HFFc6 (cell line): ENCODE measurements at regions not wholly inside any gene's neighbourhood (a gene's known extent, or its start where the extent isn't known, plus 50 kb on each side); places are given as distances from the start of the nearest gene placed in this dataset.

Experiments used
- DNase-seq: peaks from one replicate; pipeline ENCODE4 v3.0.0-alpha.2; 2018
- H3K27ac Mint-ChIP-seq: 2 replicates; pipeline ENCODE4 v1.8.0; 2020; ENCODE audit warnings: mild to moderate bottlenecking, mixed read lengths
- H3K27me3 Mint-ChIP-seq: 2 replicates; pipeline ENCODE4 v1.8.0; 2021; ENCODE audit warnings: mild to moderate bottlenecking, moderate library complexity, mixed read lengths; ENCODE audit not compliant: insufficient read depth
- H3K36me3 Mint-ChIP-seq: 2 replicates; pipeline ENCODE4 v1.8.0; 2021; ENCODE audit warnings: low read depth, mixed read lengths
- H3K4me1 Mint-ChIP-seq: 2 replicates; pipeline ENCODE4 v1.8.0; 2020; ENCODE audit warnings: low read depth, mixed read lengths
- H3K4me3 Mint-ChIP-seq: 2 replicates; pipeline ENCODE4 v1.8.0; 2020; ENCODE audit warnings: mild to moderate bottlenecking, moderate library complexity, mixed read lengths
- H3K9me3 Mint-ChIP-seq: 2 replicates; pipeline ENCODE4 v1.8.0; 2020; ENCODE audit warnings: mild to moderate bottlenecking, mixed read lengths
- CTCF ChIP-seq: fragments of 200-600 bp; sonication (generic); IDR thresholded peaks from 2 replicates; pipeline ENCODE4 v1.5.0; 2021; ENCODE audit warnings: antibody characterized with exemption, mild to moderate bottlenecking

- H3K27ac Mint-ChIP-seq: no peak overlapping the region
- no peak for DNase-seq
- no peaks in the 10 kb centered on the region for H3K27me3 Mint-ChIP-seq
- no peaks in the 10 kb centered on the region for H3K4me1 Mint-ChIP-seq
- H3K9me3 Mint-ChIP-seq: peaks cover 9% of the 10 kb centered on the region
- no peaks in the 10 kb centered on the region for H3K36me3 Mint-ChIP-seq
- TF ChIP-seq CTCF: no peak
- H3K4me3 Mint-ChIP-seq: no peak overlapping the region
Measured at GRCh38 chr4:178696515-178696914, 1254.3 kb upstream of the AGA start.

GRCh38 chr4:178712486-178712885 is 1270.2 kb upstream of the AGA start:
- Mint-ChIP-seq H3K4me1 (no peaks in the 10 kb centered on the region), H3K27ac (no peak overlapping the region), H3K36me3 (no peaks in the 10 kb centered on the region), H3K9me3 (peaks cover 33% of the 10 kb centered on the region), H3K4me3 (no peak overlapping the region), H3K27me3 (peaks cover 2% of the 10 kb centered on the region; the same call in 1 of the 2 replicates)
- TF ChIP-seq CTCF: no peak
- DNase-seq: no peak

- no peak overlapping the region for H3K4me3 Mint-ChIP-seq
- no peak for DNase-seq
- no peaks in the 10 kb centered on the region for H3K4me1 Mint-ChIP-seq
- H3K27ac Mint-ChIP-seq: no peak overlapping the region
- no peaks in the 10 kb centered on the region for H3K27me3 Mint-ChIP-seq
- H3K36me3 Mint-ChIP-seq: no peaks in the 10 kb centered on the region
- H3K9me3 Mint-ChIP-seq: peaks cover 10% of the 10 kb centered on the region
- TF ChIP-seq CTCF: no peak
Measured at GRCh38 chr4:178738026-178738425, 1295.8 kb upstream of the AGA start.

GRCh38 chr4:178745203-178745602 is 1303.0 kb upstream of the AGA start:
- no peak for DNase-seq
- H3K4me3 Mint-ChIP-seq: no peak overlapping the region
- H3K4me1 Mint-ChIP-seq: no peaks in the 10 kb centered on the region
- no peaks in the 10 kb centered on the region for H3K27me3 Mint-ChIP-seq
- H3K36me3 Mint-ChIP-seq: no peaks in the 10 kb centered on the region
- no peak overlapping the region for H3K27ac Mint-ChIP-seq
- peaks cover 27% of the 10 kb centered on the region for H3K9me3 Mint-ChIP-seq
- no peak for TF ChIP-seq CTCF

- no peak for DNase-seq
- Mint-ChIP-seq H3K4me1 (no peaks in the 10 kb centered on the region), H3K9me3 (peaks cover 33% of the 10 kb centered on the region), H3K27ac (no peak overlapping the region), H3K4me3 (no peak overlapping the region), H3K27me3 (no peaks in the 10 kb centered on the region), H3K36me3 (no peaks in the 10 kb centered on the region)
- TF ChIP-seq CTCF: no peak
Measured at GRCh38 chr4:178752954-178753525, 1310.8 kb upstream of the AGA start.

- Mint-ChIP-seq H3K4me1 (no peaks in the 10 kb centered on the region), H3K4me3 (no peak overlapping the region), H3K9me3 (peaks cover 30% of the 10 kb centered on the region), H3K27me3 (no peaks in the 10 kb centered on the region), H3K27ac (no peak overlapping the region), H3K36me3 (no peaks in the 10 kb centered on the region)
- TF ChIP-seq CTCF: no peak
- DNase-seq: no peak
Measured at GRCh38 chr4:178778496-178778895, 1336.3 kb upstream of the AGA start.
